ENCODE measurements at regions not wholly inside any gene's neighbourhood (a gene's known extent, or its start where the extent isn't known, plus 50 kb on each side); places are given as distances from the start of the nearest gene placed in this dataset.

- ChIA-PET POLR2A (no interaction called here), CTCF (no interaction called here)
- Histone ChIP-seq H3K9me1 (replicated peaks; ENCODE audit: control insufficient read depth, extremely low read depth, insufficient read depth, low read length) (no peaks in the 10 kb centered on the region), H3K4me3 (replicated peaks in 1 of 3; ENCODE audit: insufficient read depth in 1 of 3, low read depth in 1 of 3, low read length in 3 of 3) (no peak overlapping the region), H3K4me1 (ENCODE audit: control insufficient read depth, extremely low read depth, insufficient read depth, low read length) (no peaks in the 10 kb centered on the region), H3K27ac (ENCODE audit: insufficient read depth, low read depth, low read length) (no peak overlapping the region), H3K79me2 (ENCODE audit: control insufficient read depth, insufficient read depth, low read length) (no peaks in the 10 kb centered on the region), H3K9ac (replicated peaks; ENCODE audit: extremely low read depth, insufficient read depth, low read length) (no peak overlapping the region), H3K36me3 (ENCODE audit: control insufficient read depth in 2 of 2, extremely low read depth in 1 of 2, insufficient read depth in 2 of 2, low read length in 2 of 2) (no peaks in the 10 kb centered on the region), H4K20me1 (replicated peaks; ENCODE audit: control insufficient read depth, extremely low read depth, insufficient read depth, low read length) (no peaks in the 10 kb centered on the region), H3K27me3 (ENCODE audit: control insufficient read depth in 2 of 2, insufficient read depth in 2 of 2, low read length in 2 of 2) (no peaks in the 10 kb centered on the region), H3K9me3 (replicated peaks; ENCODE audit: control insufficient read depth, insufficient read depth, low read length) (no peaks in the 10 kb centered on the region), H2AFZ (ENCODE audit: low read depth, low read length) (no peak overlapping the region), H3K4me2 (ENCODE audit: insufficient read depth, low read length) (no peak overlapping the region)
- no peak for FAIRE-seq
- intact Hi-C loops (cut with micrococcal nuclease) = no loop called here
- dilution Hi-C loops (cut with MboI; ENCODE audit: extremely low pct_ligation_motif_present, low sequenced_read_pairs) = no loop called here
- TF ChIP-seq FOS (IDR thresholded peaks at IDR 0.05; ENCODE audit: borderline replicate concordance, insufficient read depth, low read length) (no peak), CTCF (IDR thresholded peaks at IDR 0.05; ENCODE audit: extremely low read depth in 1 of 2, insufficient read depth in 1 of 2, low read depth in 1 of 2, low read length in 2 of 2) (no peak), EZH2 (IDR thresholded peaks at IDR 0.05; ENCODE audit: borderline replicate concordance, low read depth, low read length, severe bottlenecking) (no peak), GATA2 (IDR thresholded peaks at IDR 0.05; ENCODE audit: insufficient read depth, insufficient read length, low read depth, low read length) (no peak)
- DNase-seq (ENCODE audit: low read depth, low spot score) = no peak
- no TSS peak for BruUV-seq (replicated peaks)
Measured at GRCh38 chr20:39163993-39164392, 201.8 kb downstream of the DHX35 start.

GRCh38 chr20:39161900-39162299 lies 199.8 kb downstream of the DHX35 start:
- no peaks in the 10 kb centered on the region for H3K36me3 ChIP-seq (ENCODE audit: control insufficient read depth in 2 of 2, extremely low read depth in 1 of 2, insufficient read depth in 2 of 2, low read length in 2 of 2)
- H4K20me1 ChIP-seq (replicated peaks; ENCODE audit: control insufficient read depth, extremely low read depth, insufficient read depth, low read length) = no peaks in the 10 kb centered on the region
- FAIRE-seq = no peak
- no peak overlapping the region for H2AFZ ChIP-seq (ENCODE audit: low read depth, low read length)
- no peaks in the 10 kb centered on the region for H3K9me3 ChIP-seq (replicated peaks; ENCODE audit: control insufficient read depth, insufficient read depth, low read length)
- no peak overlapping the region for H3K4me2 ChIP-seq (ENCODE audit: insufficient read depth, low read length)
- intact Hi-C loops (cut with micrococcal nuclease) (no loop called here), dilution Hi-C loops (cut with MboI; ENCODE audit: extremely low pct_ligation_motif_present, low sequenced_read_pairs) (no loop called here)
- H3K27me3 ChIP-seq (ENCODE audit: control insufficient read depth in 2 of 2, insufficient read depth in 2 of 2, low read length in 2 of 2) = no peaks in the 10 kb centered on the region
- H3K9ac ChIP-seq (replicated peaks; ENCODE audit: extremely low read depth, insufficient read depth, low read length) = no peak overlapping the region
- H3K27ac ChIP-seq (ENCODE audit: insufficient read depth, low read depth, low read length) = no peak overlapping the region
- no peak for DNase-seq (ENCODE audit: low read depth, low spot score)
- no peaks in the 10 kb centered on the region for H3K9me1 ChIP-seq (replicated peaks; ENCODE audit: control insufficient read depth, extremely low read depth, insufficient read depth, low read length)
- H3K4me3 ChIP-seq (replicated peaks in 1 of 3; ENCODE audit: insufficient read depth in 1 of 3, low read depth in 1 of 3, low read length in 3 of 3) = no peak overlapping the region
- H3K79me2 ChIP-seq (ENCODE audit: control insufficient read depth, insufficient read depth, low read length) = no peaks in the 10 kb centered on the region
- ChIA-PET POLR2A (no interaction called here), CTCF (no interaction called here)
- TF ChIP-seq CTCF (IDR thresholded peaks at IDR 0.05; ENCODE audit: extremely low read depth in 1 of 2, insufficient read depth in 1 of 2, low read depth in 1 of 2, low read length in 2 of 2) = no peak
- TF ChIP-seq FOS (IDR thresholded peaks at IDR 0.05; ENCODE audit: borderline replicate concordance, insufficient read depth, low read length) = no peak
- TF ChIP-seq MYC (IDR thresholded peaks at IDR 0.05; ENCODE audit: low read depth, low read length) = no peak
- TF ChIP-seq MAX (IDR thresholded peaks at IDR 0.05; ENCODE audit: insufficient read depth, insufficient read length) = no peak
- no peak for TF ChIP-seq JUN (IDR thresholded peaks at IDR 0.05; ENCODE audit: borderline replicate concordance, insufficient read depth, insufficient read length, low read depth)
- no peak for TF ChIP-seq POLR2A (IDR thresholded peaks at IDR 0.05; ENCODE audit: low read depth, low read length)
- no TSS peak for BruUV-seq (replicated peaks)
- H3K4me1 ChIP-seq (ENCODE audit: control insufficient read depth, extremely low read depth, insufficient read depth, low read length) = no peaks in the 10 kb centered on the region
